GM12878 (cell line): ENCODE measurements at regions not wholly inside any gene's neighbourhood (a gene's known extent, or its start where the extent isn't known, plus 50 kb on each side); places are given as distances from the start of the nearest gene placed in this dataset.

ENCODE experiments used
- BCLAF1 ChIP-seq: fragments of 450-650 bp; IDR thresholded peaks from 2 replicates; pipeline ENCODE4 v1.6.1; 2017; ENCODE audit warnings: antibody characterized with exemption, mild to moderate bottlenecking, moderate library complexity
- HDAC2 ChIP-seq: fragments of 200-600 bp; sonication (generic); IDR thresholded peaks from 2 replicates; pipeline ENCODE4 v1.6.1; 2017
- IRF5 ChIP-seq: fragments of 450-650 bp; IDR thresholded peaks from 2 replicates; pipeline ENCODE4 v1.6.1; 2017; ENCODE audit warnings: borderline replicate concordance
- MEF2B ChIP-seq: fragments of 450-650 bp; IDR thresholded peaks from 2 replicates; pipeline ENCODE4 v1.6.1; 2018; ENCODE audit warnings: mild to moderate bottlenecking, moderate library complexity; ENCODE audit not compliant: partially characterized antibody, poor library complexity, severe bottlenecking
- PML ChIP-seq: IDR thresholded peaks from 2 replicates; pipeline ENCODE4 v1.6.1; 2012; ENCODE audit warnings: low read length, inconsistent platforms
- STAT3 ChIP-seq: IDR thresholded peaks from 2 replicates; pipeline ENCODE4 v1.6.1; 2011; ENCODE audit warnings: low read depth, low read length, improper control_type of control experiment

GRCh38 chr15:38672273-38672672 is 107.7 kb upstream of the RASGRP1 start (continued):
- TF ChIP-seq BCLAF1 (no peak), MEF2B (no peak), IRF5 (no peak), HDAC2 (no peak), PML (no peak), STAT3 (no peak)
